Kidney (tissue), 13 donors: ENCODE measurements at regions not wholly inside any gene's neighbourhood (a gene's known extent, or its start where the extent isn't known, plus 50 kb on each side); places are given as distances from the start of the nearest gene placed in this dataset.

Experiments
- DNase-seq, 5 donors: peaks; one replicate each; pipeline ENCODE4 v3.0.0-alpha.2; 2013 to 2020
- FAIRE-seq: peaks from 2 replicates; lab custom pipeline; 2012; peaks lifted over from hg19 to GRCh38; lab: Jason Lieb, UNC
- H3K27ac ChIP-seq, 2 donors: one replicate each; pipeline ENCODE4 v1.7.0; 2013; ENCODE audit warnings: low read depth in 2 of 2, low read length in 2 of 2, inconsistent platforms in 1 of 2
- H3K27me3 ChIP-seq: one replicate; pipeline ENCODE4 v1.7.1; 2013; ENCODE audit warnings: low read length, inconsistent platforms; ENCODE audit not compliant: control insufficient read depth, insufficient read depth
- H3K36me3 ChIP-seq, 3 donors: one replicate each; pipeline versions ENCODE4 v1.7.0 to v1.7.1; 2013; ENCODE audit warnings: low read length in 3 of 3, control low read depth in 1 of 3, inconsistent platforms in 1 of 3; ENCODE audit not compliant: insufficient read depth in 3 of 3, control insufficient read depth in 2 of 3
- H3K4me1 ChIP-seq, 3 donors: one replicate each; pipeline versions ENCODE4 v1.7.0 to v1.7.1; 2013; ENCODE audit warnings: low read length in 3 of 3, inconsistent platforms in 1 of 3, low read depth in 1 of 3; ENCODE audit not compliant: control insufficient read depth in 2 of 3, insufficient read depth in 2 of 3
- H3K4me3 ChIP-seq, 3 donors: one replicate each; pipeline versions ENCODE4 v1.7.0 to v1.8.1; 2013; ENCODE audit warnings: low read length in 3 of 3, control low read depth in 1 of 3, inconsistent platforms in 1 of 3
- H3K9ac ChIP-seq, 3 donors: one replicate each; pipeline versions ENCODE4 v1.7.0 to v1.7.1; 2013; ENCODE audit warnings: low read length in 3 of 3, control low read depth in 1 of 3, inconsistent platforms in 1 of 3
- H3K9me3 ChIP-seq, 3 donors: one replicate each; pipeline versions ENCODE4 v1.7.0 to v1.7.1; 2013; ENCODE audit warnings: low read length in 3 of 3, control low read depth in 1 of 3, inconsistent platforms in 1 of 3; ENCODE audit not compliant: control insufficient read depth in 2 of 3, insufficient read depth in 1 of 3
- CTCF ChIP-seq: IDR thresholded peaks from 3 replicates; pipeline ENCODE4 v1.5.1; 2012; ENCODE audit warnings: mild to moderate bottlenecking, moderate library complexity, borderline replicate concordance; ENCODE audit not compliant: insufficient read depth; ENCODE audit errors: extremely low read depth
- intact Hi-C: fragments of 100-400 bp; cut with DNase I; formaldehyde crosslinking; loops from one replicate; pipeline ENCODE4 v1.11.1; 2022
- donor health status: control.
- donor health status: control.
- donor health status: control.
- donor health status: control.
- donor health status: control.
- donor health status: DM: yes; HTN: yes; CAD: no.
- donor health status: Normal renal cell carcinoma (clear cell type).

- intact Hi-C loops = no loop called here
- DNase-seq (no peak), FAIRE-seq (no peak)
- Histone ChIP-seq H3K27ac (no peak overlapping the region), H3K4me3 (no peak overlapping the region), H3K36me3 (no peaks in the 10 kb centered on the region), H3K9ac (no peak overlapping the region), H3K27me3 (no peaks in the 10 kb centered on the region), H3K4me1 (peaks cover 0 to 2% (median 0%) of the 10 kb centered on the region in 3 donors), H3K9me3 (peaks cover 0 to 5% (median 0%) of the 10 kb centered on the region in 3 donors)
- no peak for TF ChIP-seq CTCF
Measured at GRCh38 chr2:190139371-190139770, 76.8 kb upstream of the MSTN start.

- TF ChIP-seq CTCF = no peak
- FAIRE-seq = no peak
- peaks cover 0 to 5% (median 0%) of the 10 kb centered on the region in 3 donors for H3K9me3 ChIP-seq
- no peak overlapping the region for H3K9ac ChIP-seq
- no peaks in the 10 kb centered on the region for H3K4me1 ChIP-seq
- H3K4me3 ChIP-seq = no peak overlapping the region
- H3K27ac ChIP-seq = no peak overlapping the region
- intact Hi-C loops = no loop called here
- no peaks in the 10 kb centered on the region for H3K36me3 ChIP-seq
- DNase-seq = no peak
- H3K27me3 ChIP-seq = no peaks in the 10 kb centered on the region
Measured at GRCh38 chr2:190138032-190138431, 75.5 kb upstream of the MSTN start.

- intact Hi-C loops = no loop called here
- Histone ChIP-seq H3K4me3 (no peak overlapping the region), H3K9me3 (peaks cover 0 to 5% (median 0%) of the 10 kb centered on the region in 3 donors), H3K27me3 (no peaks in the 10 kb centered on the region), H3K36me3 (no peaks in the 10 kb centered on the region), H3K4me1 (no peaks in the 10 kb centered on the region), H3K9ac (no peak overlapping the region), H3K27ac (no peak overlapping the region)
- FAIRE-seq = no peak
- DNase-seq = no peak
- TF ChIP-seq CTCF = no peak
Measured at GRCh38 chr2:190137561-190137960, 75.0 kb upstream of the MSTN start.

- DNase-seq (no peak), FAIRE-seq (no peak)
- intact Hi-C loops = no loop called here
- peaks cover 0 to 5% (median 0%) of the 10 kb centered on the region in 3 donors for H3K9me3 ChIP-seq
- no peak overlapping the region for H3K27ac ChIP-seq
- H3K36me3 ChIP-seq = no peaks in the 10 kb centered on the region
- no peak for TF ChIP-seq CTCF
- no peak overlapping the region for H3K4me3 ChIP-seq
- no peak overlapping the region for H3K9ac ChIP-seq
- H3K27me3 ChIP-seq = no peaks in the 10 kb centered on the region
- no peaks in the 10 kb centered on the region for H3K4me1 ChIP-seq
Measured at GRCh38 chr2:190136825-190137224, 74.3 kb upstream of the MSTN start.
